ENCODE measurements at regions not wholly inside any gene's neighbourhood (a gene's known extent, or its start where the extent isn't known, plus 50 kb on each side); places are given as distances from the start of the nearest gene placed in this dataset.
"Not testable (repeated sequence)": the region's sequence is repeated elsewhere in the genome, so short reads cannot be mapped to it uniquely, and the experiment has no call there.

GRCh38 chr2:111493720-111494078 is 373.0 kb downstream of the BCL2L11 start:
- Histone ChIP-seq H3K79me2 (ENCODE audit: insufficient read depth, low read length) (peaks cover 16% of the 10 kb centered on the region), H3K9ac (ENCODE audit: low read length) (peak overlapping the region; percentile 59), H3K4me2 (ENCODE audit: low read length) (peak overlapping the region; percentile 77), H3K27ac (ENCODE audit: low read depth, low read length) (peak overlapping the region; percentile 45; the same call in 1 of the 2 replicates), H3K4me1 (ENCODE audit: control insufficient read depth in 1 of 2, insufficient read depth in 2 of 2, low read length in 2 of 2) (peaks cover 17 to 28% of the 10 kb centered on the region in 2 experiments), H3K4me3 (replicated peaks in 1 of 2; ENCODE audit: low read depth in 1 of 2, low read length in 2 of 2) (peak overlapping the region; percentile 35 to 54)
- peak; percentile 20 for ATAC-seq
- H3K27me3 ChIP-seq (ENCODE audit: insufficient read depth, low read length); H3K36me3 ChIP-seq (ENCODE audit: control insufficient read depth in 1 of 2, insufficient read depth in 2 of 2, low read length in 2 of 2); H4K20me1 ChIP-seq (ENCODE audit: insufficient read depth); POLR2A ChIA-PET; intact Hi-C loops (cut with micrococcal nuclease); DNase-seq (ENCODE audit: low read depth, low spot score); H2AFZ ChIP-seq (ENCODE audit: low read depth, low read length, poor library complexity, severe bottlenecking); H3K9me2 ChIP-seq (ENCODE audit: insufficient read depth); H3K9me3 ChIP-seq (ENCODE audit: control insufficient read depth in 1 of 2, insufficient read depth in 1 of 2, low read depth in 1 of 2, low read length in 2 of 2); RAD21 ChIA-PET (ENCODE audit: low non-redundant PET in 1 of 2, low total read pairs in 2 of 2, uncharacterized antibody in 2 of 2, unreplicated experiment in 2 of 2); CTCF ChIA-PET: not testable (repeated sequence)
- BruUV-seq (replicated peaks), result TSS peak; percentile 67

DNA sequence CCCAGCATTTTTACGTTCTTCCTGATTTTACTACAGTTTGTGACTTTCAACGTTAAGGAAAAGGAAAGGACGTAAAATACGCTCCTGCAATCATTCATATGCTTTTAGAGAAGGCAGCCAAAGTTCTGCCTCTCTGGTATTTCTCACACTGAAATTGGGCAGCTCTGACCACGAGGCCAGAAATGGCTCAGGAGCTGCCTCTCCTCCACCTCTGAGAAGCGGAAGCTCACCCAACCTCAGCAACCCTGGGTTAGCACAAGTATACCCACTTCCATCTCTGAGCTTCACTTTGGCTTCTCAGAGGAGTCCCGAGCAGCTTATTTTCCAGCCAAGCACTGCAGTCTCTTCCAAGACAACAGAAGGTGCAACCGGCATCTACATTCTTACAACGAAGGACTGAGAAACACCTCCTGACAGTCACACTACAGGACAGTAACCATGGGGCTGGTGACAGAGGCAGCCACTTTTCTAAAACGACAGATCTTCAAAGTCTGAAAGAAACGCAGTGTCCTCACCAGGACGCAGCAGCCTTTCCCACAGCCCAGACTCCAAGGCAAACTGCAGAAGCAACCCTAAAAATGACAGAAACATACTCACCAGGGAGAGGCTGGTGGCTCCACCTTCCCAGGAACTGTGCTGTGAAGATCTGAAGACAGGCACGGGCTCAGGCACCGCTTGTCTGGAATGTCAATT is 373.7 kb downstream of the BCL2L11 start:
- H3K27me3 ChIP-seq (ENCODE audit: insufficient read depth, low read length); H4K20me1 ChIP-seq (ENCODE audit: insufficient read depth); CTCF ChIA-PET; POLR2A ChIA-PET; H2AFZ ChIP-seq (ENCODE audit: low read depth, low read length, poor library complexity, severe bottlenecking); H3K9me3 ChIP-seq (ENCODE audit: control insufficient read depth in 1 of 2, insufficient read depth in 1 of 2, low read depth in 1 of 2, low read length in 2 of 2); DNase-seq (ENCODE audit: low read depth, low spot score); intact Hi-C loops (cut with micrococcal nuclease); H3K9me2 ChIP-seq (ENCODE audit: insufficient read depth); RAD21 ChIA-PET (ENCODE audit: low non-redundant PET in 1 of 2, low total read pairs in 2 of 2, uncharacterized antibody in 2 of 2, unreplicated experiment in 2 of 2); H3K36me3 ChIP-seq (ENCODE audit: control insufficient read depth in 1 of 2, insufficient read depth in 2 of 2, low read length in 2 of 2): not testable (repeated sequence)
- ATAC-seq, result peak; percentile 64
- Histone ChIP-seq H3K79me2 (ENCODE audit: insufficient read depth, low read length) (peaks cover 16% of the 10 kb centered on the region), H3K27ac (ENCODE audit: low read depth, low read length) (peak overlapping the region; percentile 65), H3K9ac (ENCODE audit: low read length) (peak overlapping the region; percentile 66), H3K4me1 (ENCODE audit: control insufficient read depth in 1 of 2, insufficient read depth in 2 of 2, low read length in 2 of 2) (peaks cover 17 to 28% of the 10 kb centered on the region in 2 experiments), H3K4me2 (ENCODE audit: low read length) (peak overlapping the region; percentile 61), H3K4me3 (replicated peaks in 1 of 2; ENCODE audit: low read depth in 1 of 2, low read length in 2 of 2) (peak overlapping the region; percentile 38 to 57)
- BruUV-seq (replicated peaks), result TSS peak; percentile 86

- H3K9me3 ChIP-seq (ENCODE audit: control insufficient read depth in 1 of 2, insufficient read depth in 1 of 2, low read depth in 1 of 2, low read length in 2 of 2); CTCF ChIA-PET; H4K20me1 ChIP-seq (ENCODE audit: insufficient read depth); DNase-seq (ENCODE audit: low read depth, low spot score); RAD21 ChIA-PET (ENCODE audit: low non-redundant PET in 1 of 2, low total read pairs in 2 of 2, uncharacterized antibody in 2 of 2, unreplicated experiment in 2 of 2); H3K9me2 ChIP-seq (ENCODE audit: insufficient read depth); intact Hi-C loops (cut with micrococcal nuclease); H3K36me3 ChIP-seq (ENCODE audit: control insufficient read depth in 1 of 2, insufficient read depth in 2 of 2, low read length in 2 of 2); BruUV-seq (replicated peaks); H2AFZ ChIP-seq (ENCODE audit: low read depth, low read length, poor library complexity, severe bottlenecking); H3K27me3 ChIP-seq (ENCODE audit: insufficient read depth, low read length); POLR2A ChIA-PET: not testable (repeated sequence)
- H3K4me2 ChIP-seq (ENCODE audit: low read length), result peak overlapping the region; percentile 61
- peak overlapping the region; percentile 38 to 57 for H3K4me3 ChIP-seq (replicated peaks in 1 of 2; ENCODE audit: low read depth in 1 of 2, low read length in 2 of 2)
- peak overlapping the region; percentile 84; the same call in 1 of the 2 replicates for H3K27ac ChIP-seq (ENCODE audit: low read depth, low read length)
- ATAC-seq, result peak; percentile 76
- peaks cover 16% of the 10 kb centered on the region for H3K79me2 ChIP-seq (ENCODE audit: insufficient read depth, low read length)
- peak overlapping the region; percentile 66 for H3K9ac ChIP-seq (ENCODE audit: low read length)
- peaks cover 17 to 28% of the 10 kb centered on the region in 2 experiments for H3K4me1 ChIP-seq (ENCODE audit: control insufficient read depth in 1 of 2, insufficient read depth in 2 of 2, low read length in 2 of 2)
These were observed 374.2 kb downstream of the BCL2L11 start for GRCh38 chr2:111494981-111495315.

DNA sequence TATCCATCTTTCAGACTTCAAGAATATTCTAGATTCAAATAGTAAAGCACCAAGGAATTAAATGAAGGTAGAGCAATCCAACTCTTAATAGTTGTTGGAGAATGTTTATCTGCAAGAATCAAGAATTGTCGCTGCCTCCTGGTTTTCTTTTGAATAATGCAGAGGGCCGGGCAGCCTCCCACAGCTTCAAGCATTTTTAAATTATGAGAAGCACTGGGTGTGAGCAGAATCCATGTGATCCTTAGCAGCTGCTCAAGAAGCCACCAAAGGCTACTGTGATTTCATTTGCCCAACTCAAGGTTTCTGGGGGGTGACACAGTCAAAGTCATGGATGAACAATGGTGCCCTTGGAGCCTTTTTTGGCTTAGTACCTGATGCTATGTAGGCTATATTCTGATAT is 374.9 kb downstream of the BCL2L11 start:
- H3K36me3 ChIP-seq (ENCODE audit: control insufficient read depth in 1 of 2, insufficient read depth in 2 of 2, low read length in 2 of 2); H3K9me2 ChIP-seq (ENCODE audit: insufficient read depth); H2AFZ ChIP-seq (ENCODE audit: low read depth, low read length, poor library complexity, severe bottlenecking); POLR2A ChIA-PET; H3K9me3 ChIP-seq (ENCODE audit: control insufficient read depth in 1 of 2, insufficient read depth in 1 of 2, low read depth in 1 of 2, low read length in 2 of 2); intact Hi-C loops (cut with micrococcal nuclease); H3K27me3 ChIP-seq (ENCODE audit: insufficient read depth, low read length); CTCF ChIA-PET; H4K20me1 ChIP-seq (ENCODE audit: insufficient read depth); H3K4me3 ChIP-seq (replicated peaks in 1 of 2; ENCODE audit: low read depth in 1 of 2, low read length in 2 of 2); BruUV-seq (replicated peaks); DNase-seq (ENCODE audit: low read depth, low spot score); RAD21 ChIA-PET (ENCODE audit: low non-redundant PET in 1 of 2, low total read pairs in 2 of 2, uncharacterized antibody in 2 of 2, unreplicated experiment in 2 of 2): not testable (repeated sequence)
- H3K79me2 ChIP-seq (ENCODE audit: insufficient read depth, low read length), result peaks cover 16% of the 10 kb centered on the region
- H3K4me2 ChIP-seq (ENCODE audit: low read length), result peak overlapping the region; percentile 53
- peaks cover 17 to 28% of the 10 kb centered on the region in 2 experiments for H3K4me1 ChIP-seq (ENCODE audit: control insufficient read depth in 1 of 2, insufficient read depth in 2 of 2, low read length in 2 of 2)
- ATAC-seq, result peak; percentile 19
- peak overlapping the region; percentile 84 for H3K27ac ChIP-seq (ENCODE audit: low read depth, low read length)
- H3K9ac ChIP-seq (ENCODE audit: low read length), result peak overlapping the region; percentile 47

Data from HCT116 (cell line).